Esophagus muscularis mucosa (tissue), 3 donors: ENCODE measurements at regions not wholly inside any gene's neighbourhood (a gene's known extent, or its start where the extent isn't known, plus 50 kb on each side); places are given as distances from the start of the nearest gene placed in this dataset.

ENCODE experiments used
- POLR2A ChIP-seq: fragments of 450-650 bp; IDR thresholded peaks from one replicate; pipeline ENCODE4 v1.6.1; 2017; ENCODE audit warnings: antibody characterized with exemption, moderate library complexity, mild to moderate bottlenecking, low read depth
- POLR2AphosphoS5 ChIP-seq, 2 donors: sonication (generic); formaldehyde crosslinking; IDR thresholded peaks; one replicate each; pipeline ENCODE4 v1.6.1; 2017; ENCODE audit warnings: antibody characterized with exemption in 2 of 2
- TF ChIP-seq, protein P1 (sequence below), 3 experiments: fragments of 200-600 bp in 2 of 3; fragments of 450-650 bp in 1 of 3; sonication (generic) in 2 of 3; IDR thresholded peaks; one replicate each; pipeline ENCODE4 v1.5.1; 2017 to 2019; ENCODE audit warnings: antibody characterized with exemption in 3 of 3, mild to moderate bottlenecking in 2 of 3, moderate library complexity in 1 of 3

DNA sequence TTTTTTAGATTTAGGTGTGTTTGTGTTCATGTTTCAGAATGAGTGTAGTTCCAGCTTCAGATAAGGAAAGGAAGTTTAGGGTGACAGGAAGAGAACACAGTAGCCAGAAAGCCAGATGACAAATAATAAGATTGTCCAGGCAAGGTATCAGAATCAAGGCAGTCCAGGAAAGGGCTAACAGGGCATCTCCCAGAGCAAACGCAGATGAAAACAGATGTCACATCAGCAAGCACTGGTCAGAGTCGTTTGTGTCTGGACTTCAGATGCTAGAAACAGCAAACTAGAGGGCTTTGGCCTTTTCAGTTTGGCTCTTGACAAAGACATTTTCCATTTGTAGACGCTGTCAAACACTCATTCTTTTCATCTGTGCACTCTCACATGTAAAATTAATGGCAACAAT is 65.5 kb downstream of the VIP start:
- no peak for TF ChIP-seq POLR2A
- no peak for TF ChIP-seq POLR2AphosphoS5 (IDR thresholded peaks at IDR 0.05)
- TF ChIP-seq, protein P1, sequence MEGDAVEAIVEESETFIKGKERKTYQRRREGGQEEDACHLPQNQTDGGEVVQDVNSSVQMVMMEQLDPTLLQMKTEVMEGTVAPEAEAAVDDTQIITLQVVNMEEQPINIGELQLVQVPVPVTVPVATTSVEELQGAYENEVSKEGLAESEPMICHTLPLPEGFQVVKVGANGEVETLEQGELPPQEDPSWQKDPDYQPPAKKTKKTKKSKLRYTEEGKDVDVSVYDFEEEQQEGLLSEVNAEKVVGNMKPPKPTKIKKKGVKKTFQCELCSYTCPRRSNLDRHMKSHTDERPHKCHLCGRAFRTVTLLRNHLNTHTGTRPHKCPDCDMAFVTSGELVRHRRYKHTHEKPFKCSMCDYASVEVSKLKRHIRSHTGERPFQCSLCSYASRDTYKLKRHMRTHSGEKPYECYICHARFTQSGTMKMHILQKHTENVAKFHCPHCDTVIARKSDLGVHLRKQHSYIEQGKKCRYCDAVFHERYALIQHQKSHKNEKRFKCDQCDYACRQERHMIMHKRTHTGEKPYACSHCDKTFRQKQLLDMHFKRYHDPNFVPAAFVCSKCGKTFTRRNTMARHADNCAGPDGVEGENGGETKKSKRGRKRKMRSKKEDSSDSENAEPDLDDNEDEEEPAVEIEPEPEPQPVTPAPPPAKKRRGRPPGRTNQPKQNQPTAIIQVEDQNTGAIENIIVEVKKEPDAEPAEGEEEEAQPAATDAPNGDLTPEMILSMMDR (IDR thresholded peaks at IDR 0.05) = no peak
